IMR-90 (cell line): ENCODE measurements at regions not wholly inside any gene's neighbourhood (a gene's known extent, or its start where the extent isn't known, plus 50 kb on each side); places are given as distances from the start of the nearest gene placed in this dataset.

Experiments used
- BHLHE40 ChIP-seq: fragments of 150-350 bp; IDR thresholded peaks from 2 replicates; pipeline ENCODE4 v1.6.1; 2016; ENCODE audit warnings: mild to moderate bottlenecking, low read depth, low read length
- CTCF ChIP-seq: conservative IDR thresholded peaks from 2 replicates; pipeline ENCODE4 v1.5.1; 2012; ENCODE audit warnings: mild to moderate bottlenecking, low read depth, low read length, improper control_type of control experiment
- MAZ ChIP-seq: IDR thresholded peaks from 2 replicates; pipeline ENCODE4 v1.6.1; 2012; ENCODE audit warnings: low read depth, mild to moderate bottlenecking, low read length, improper control_type of control experiment, moderate library complexity, borderline replicate concordance
- POLR2A ChIP-seq: IDR thresholded peaks from 2 replicates; pipeline ENCODE4 v1.6.1; 2012; ENCODE audit warnings: mild to moderate bottlenecking, low read depth, low read length
- RFX5 ChIP-seq: IDR thresholded peaks from 2 replicates; pipeline ENCODE4 v1.8.0; 2012; ENCODE audit warnings: low read depth, mild to moderate bottlenecking, low read length, moderate library complexity

- no peak for TF ChIP-seq MAZ
- TF ChIP-seq CTCF, result no peak
- TF ChIP-seq POLR2A, result no peak
- no peak for TF ChIP-seq BHLHE40
- TF ChIP-seq RFX5, result no peak
These were observed 115.9 kb upstream of the NAA20 start for GRCh38 chr20:19901226-19901625.
